DOHH2 (cell line): ENCODE measurements at regions not wholly inside any gene's neighbourhood (a gene's known extent, or its start where the extent isn't known, plus 50 kb on each side); places are given as distances from the start of the nearest gene placed in this dataset.

Source experiments
- EZH2phosphoT487 ChIP-seq: fragments of 200-600 bp; sonication (generic); IDR thresholded peaks from 2 replicates; pipeline ENCODE4 v1.6.1; 2017; ENCODE audit warnings: borderline replicate concordance, mild to moderate bottlenecking, antibody characterized with exemption, low read length, moderate library complexity, mixed read lengths
- TF ChIP-seq, protein P1 (sequence below): fragments of 200-600 bp; sonication (generic); IDR thresholded peaks from one replicate; pipeline ENCODE4 v1.5.1; 2014; ENCODE audit warnings: antibody characterized with exemption, mild to moderate bottlenecking, low read depth, low read length; ENCODE audit not compliant: poor library complexity, severe bottlenecking

DNA sequence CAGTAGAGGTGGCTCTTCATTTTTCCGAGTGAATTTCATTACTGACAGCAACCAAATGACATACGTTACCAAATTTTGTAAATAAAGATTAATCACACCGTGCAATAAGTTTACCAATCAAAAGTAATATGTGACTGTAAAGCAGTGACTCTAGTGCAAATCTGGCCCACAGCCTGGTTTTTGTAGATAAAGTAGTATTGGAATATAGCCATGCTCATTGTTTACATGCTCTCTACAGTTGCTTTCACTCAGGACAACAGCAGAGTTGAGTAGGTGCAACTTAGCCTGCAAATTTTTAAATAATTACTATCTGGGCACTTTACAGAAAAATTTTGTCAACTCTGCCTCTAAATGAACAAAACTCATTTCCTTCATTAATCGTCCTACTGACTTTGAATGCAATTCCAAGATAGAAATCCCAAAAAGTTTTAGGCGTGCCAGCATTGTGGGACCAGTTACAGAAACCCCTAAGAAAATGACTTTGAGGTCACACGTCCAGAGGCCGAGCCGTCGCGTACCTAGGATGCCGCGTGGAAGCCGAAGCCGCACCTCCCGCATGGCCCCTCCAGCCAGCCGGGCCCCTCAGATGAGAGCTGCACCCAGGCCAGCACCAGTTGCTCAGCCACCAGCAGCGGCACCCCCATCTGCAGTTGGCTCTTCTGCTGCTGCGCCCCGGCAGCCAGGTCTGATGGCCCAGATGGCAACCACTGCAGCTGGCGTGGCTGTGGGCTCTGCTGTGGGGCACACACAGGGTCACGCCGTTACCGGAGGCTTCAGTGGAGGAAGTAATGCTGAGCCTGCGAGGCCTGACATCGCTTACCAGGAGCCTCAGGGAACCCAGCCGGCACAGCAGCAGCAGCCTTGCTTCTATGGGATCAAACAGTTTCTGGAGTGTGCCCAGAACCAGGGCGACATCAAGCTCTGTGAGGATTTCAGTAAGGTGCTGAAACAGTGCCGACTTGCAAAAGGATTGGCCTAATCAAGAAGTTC lies 180.7 kb upstream of the TLE4 start:
- TF ChIP-seq, protein P1, sequence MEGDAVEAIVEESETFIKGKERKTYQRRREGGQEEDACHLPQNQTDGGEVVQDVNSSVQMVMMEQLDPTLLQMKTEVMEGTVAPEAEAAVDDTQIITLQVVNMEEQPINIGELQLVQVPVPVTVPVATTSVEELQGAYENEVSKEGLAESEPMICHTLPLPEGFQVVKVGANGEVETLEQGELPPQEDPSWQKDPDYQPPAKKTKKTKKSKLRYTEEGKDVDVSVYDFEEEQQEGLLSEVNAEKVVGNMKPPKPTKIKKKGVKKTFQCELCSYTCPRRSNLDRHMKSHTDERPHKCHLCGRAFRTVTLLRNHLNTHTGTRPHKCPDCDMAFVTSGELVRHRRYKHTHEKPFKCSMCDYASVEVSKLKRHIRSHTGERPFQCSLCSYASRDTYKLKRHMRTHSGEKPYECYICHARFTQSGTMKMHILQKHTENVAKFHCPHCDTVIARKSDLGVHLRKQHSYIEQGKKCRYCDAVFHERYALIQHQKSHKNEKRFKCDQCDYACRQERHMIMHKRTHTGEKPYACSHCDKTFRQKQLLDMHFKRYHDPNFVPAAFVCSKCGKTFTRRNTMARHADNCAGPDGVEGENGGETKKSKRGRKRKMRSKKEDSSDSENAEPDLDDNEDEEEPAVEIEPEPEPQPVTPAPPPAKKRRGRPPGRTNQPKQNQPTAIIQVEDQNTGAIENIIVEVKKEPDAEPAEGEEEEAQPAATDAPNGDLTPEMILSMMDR, result no peak
- TF ChIP-seq EZH2phosphoT487, result no peak
